ENCODE measurements at regions not wholly inside any gene's neighbourhood (a gene's known extent, or its start where the extent isn't known, plus 50 kb on each side); places are given as distances from the start of the nearest gene placed in this dataset.

GRCh38 chrX:106284431-106285025, 116.4 kb downstream of the PWWP3B start:
- no peak for TF ChIP-seq SMC3 (IDR thresholded peaks at IDR 0.05; ENCODE audit: low read depth, low read length)
- TF ChIP-seq RCOR1 (IDR thresholded peaks at IDR 0.05; ENCODE audit: insufficient replicate concordance, low read length): no peak
- TF ChIP-seq MAZ (IDR thresholded peaks at IDR 0.05; ENCODE audit: borderline replicate concordance, low read depth, low read length): no peak
- no peak for TF ChIP-seq CTCF (conservative IDR thresholded peaks at IDR 0.05; ENCODE audit: low read depth, low read length)
- TF ChIP-seq RFX5 (IDR thresholded peaks at IDR 0.05; ENCODE audit: low read depth, low read length): no peak
- no peak for TF ChIP-seq MXI1 (IDR thresholded peaks at IDR 0.05; ENCODE audit: borderline replicate concordance, low read depth, low read length)
- no peak for TF ChIP-seq RAD21 (IDR thresholded peaks at IDR 0.05; ENCODE audit: low read length)

All from IMR-90 (cell line).